RWPE2 (cell line): ENCODE measurements at regions not wholly inside any gene's neighbourhood (a gene's known extent, or its start where the extent isn't known, plus 50 kb on each side); places are given as distances from the start of the nearest gene placed in this dataset.

ENCODE experiments used
- ATAC-seq: fragments of 200-7000 bp; cut with Tn5 transposase; 3 replicates; pipeline ENCODE4 v1.9.1; 2021; ENCODE audit warnings: low read depth
- DNase-seq: peaks from one replicate; pipeline ENCODE4 v3.0.0-alpha.2; 2020; ENCODE audit warnings: low spot score
- H3K27ac ChIP-seq: fragments of 450-650 bp; 2 replicates; pipeline ENCODE4 v1.5.1; 2017; ENCODE audit warnings: mild to moderate bottlenecking; ENCODE audit not compliant: poor library complexity, severe bottlenecking
- H3K27me3 ChIP-seq: fragments of 250-450 bp; sonication (Bioruptor Pico); 2 replicates; pipeline ENCODE4 v1.5.1; 2021; ENCODE audit warnings: mild to moderate bottlenecking, moderate library complexity; ENCODE audit not compliant: insufficient read depth, poor library complexity, severe bottlenecking
- H3K36me3 ChIP-seq: fragments of 250-450 bp; sonication (Bioruptor Pico); 2 replicates; pipeline ENCODE4 v1.5.1; 2020; ENCODE audit warnings: low read depth, mild to moderate bottlenecking, moderate library complexity
- H3K4me1 ChIP-seq: fragments of 250-450 bp; sonication (Bioruptor Pico); 2 replicates; pipeline ENCODE4 v1.5.1; 2021; ENCODE audit warnings: mild to moderate bottlenecking, moderate library complexity; ENCODE audit not compliant: insufficient read depth, poor library complexity, severe bottlenecking
- H3K4me3 ChIP-seq: fragments of 250-450 bp; sonication (Bioruptor Pico); 2 replicates; pipeline ENCODE4 v1.5.1; 2021; ENCODE audit warnings: mild to moderate bottlenecking, moderate library complexity; ENCODE audit not compliant: severe bottlenecking
- H3K9me3 ChIP-seq: fragments of 250-450 bp; sonication (Bioruptor Pico); 2 replicates; pipeline ENCODE4 v1.5.1; 2021; ENCODE audit warnings: mild to moderate bottlenecking, moderate library complexity; ENCODE audit not compliant: severe bottlenecking
- TF ChIP-seq, protein P1 (sequence below): fragments of 450-650 bp; IDR thresholded peaks from one replicate; pipeline ENCODE4 v1.5.1; 2017; ENCODE audit warnings: mild to moderate bottlenecking, moderate library complexity; ENCODE audit not compliant: poor library complexity, severe bottlenecking

- TF ChIP-seq, protein P1, sequence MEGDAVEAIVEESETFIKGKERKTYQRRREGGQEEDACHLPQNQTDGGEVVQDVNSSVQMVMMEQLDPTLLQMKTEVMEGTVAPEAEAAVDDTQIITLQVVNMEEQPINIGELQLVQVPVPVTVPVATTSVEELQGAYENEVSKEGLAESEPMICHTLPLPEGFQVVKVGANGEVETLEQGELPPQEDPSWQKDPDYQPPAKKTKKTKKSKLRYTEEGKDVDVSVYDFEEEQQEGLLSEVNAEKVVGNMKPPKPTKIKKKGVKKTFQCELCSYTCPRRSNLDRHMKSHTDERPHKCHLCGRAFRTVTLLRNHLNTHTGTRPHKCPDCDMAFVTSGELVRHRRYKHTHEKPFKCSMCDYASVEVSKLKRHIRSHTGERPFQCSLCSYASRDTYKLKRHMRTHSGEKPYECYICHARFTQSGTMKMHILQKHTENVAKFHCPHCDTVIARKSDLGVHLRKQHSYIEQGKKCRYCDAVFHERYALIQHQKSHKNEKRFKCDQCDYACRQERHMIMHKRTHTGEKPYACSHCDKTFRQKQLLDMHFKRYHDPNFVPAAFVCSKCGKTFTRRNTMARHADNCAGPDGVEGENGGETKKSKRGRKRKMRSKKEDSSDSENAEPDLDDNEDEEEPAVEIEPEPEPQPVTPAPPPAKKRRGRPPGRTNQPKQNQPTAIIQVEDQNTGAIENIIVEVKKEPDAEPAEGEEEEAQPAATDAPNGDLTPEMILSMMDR = no peak
- Histone ChIP-seq H3K36me3 (no peaks in the 10 kb centered on the region), H3K4me3 (no peak overlapping the region), H3K4me1 (no peaks in the 10 kb centered on the region), H3K9me3 (peaks cover 2% of the 10 kb centered on the region), H3K27ac (no peak overlapping the region), H3K27me3 (no peaks in the 10 kb centered on the region)
- DNase-seq (no peak), ATAC-seq (no peak)
Observed at GRCh38 chr10:3613318-3613717, 171.7 kb downstream of the KLF6 start.

DNA sequence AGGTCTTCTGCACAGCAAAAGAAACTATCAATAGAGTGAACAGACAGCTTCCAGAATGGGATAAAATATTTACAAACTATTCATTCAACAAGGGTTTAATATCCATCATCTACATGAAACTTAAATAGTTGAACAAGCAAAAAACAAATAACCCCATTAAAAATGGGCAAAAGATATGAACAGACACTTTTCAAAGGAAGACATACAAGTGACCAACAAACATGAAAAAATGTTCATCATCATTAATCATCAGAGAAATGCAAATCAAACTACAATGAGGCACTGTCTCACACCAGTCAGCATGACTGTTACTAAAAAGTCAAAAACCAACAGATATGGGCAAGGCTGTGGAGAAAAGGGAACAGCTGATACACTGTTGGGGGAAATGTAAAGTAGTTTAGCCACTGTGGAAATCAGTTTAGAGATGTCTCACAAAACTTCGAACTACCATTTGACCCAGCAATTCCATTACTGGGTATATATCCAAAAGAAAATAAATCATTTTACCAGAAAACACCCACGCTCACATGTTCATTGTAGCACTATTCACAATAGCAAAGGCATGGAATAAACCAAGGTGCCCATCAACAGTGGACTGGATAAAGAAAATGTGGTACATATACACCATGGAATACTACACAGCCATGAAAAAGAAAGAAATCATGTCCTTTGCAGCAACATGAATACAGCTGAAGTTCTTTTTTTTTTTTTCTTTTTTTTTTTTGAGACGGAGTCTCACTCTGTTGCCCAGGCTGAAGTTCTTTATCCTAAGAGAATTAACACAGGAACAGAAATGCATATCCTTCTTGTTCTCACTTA, 172.6 kb downstream of the KLF6 start:
- Histone ChIP-seq H3K4me1 (no peaks in the 10 kb centered on the region), H3K27ac (no peak overlapping the region), H3K27me3 (no peaks in the 10 kb centered on the region), H3K4me3 (no peak overlapping the region), H3K9me3 (peaks cover 2% of the 10 kb centered on the region), H3K36me3 (no peaks in the 10 kb centered on the region)
- ATAC-seq (no peak), DNase-seq (no peak)
- TF ChIP-seq, protein P1 = no peak

- no peak for DNase-seq
Observed at GRCh38 chr10:3606309-3606708, 178.7 kb downstream of the KLF6 start.

DNA sequence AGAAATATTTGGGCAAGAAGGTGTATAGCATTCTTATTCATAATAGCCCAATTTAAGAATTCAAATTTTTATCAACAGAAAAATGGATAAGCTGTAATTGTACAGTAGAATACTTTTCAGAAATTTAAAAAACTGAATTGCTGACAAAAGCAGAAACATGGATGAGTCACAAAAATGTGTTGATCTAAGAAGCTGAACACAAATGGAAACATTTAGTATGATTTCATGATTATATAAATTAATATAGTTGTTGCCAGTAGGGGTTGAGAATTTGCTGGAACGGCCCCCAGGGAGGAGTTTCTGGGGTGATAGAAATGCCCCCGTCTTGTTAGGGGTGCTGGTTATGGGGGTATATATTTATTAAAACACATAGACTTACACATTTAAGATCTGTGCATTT, 179.1 kb downstream of the KLF6 start:
- TF ChIP-seq, protein P1 = no peak
- Histone ChIP-seq H3K27me3 (no peaks in the 10 kb centered on the region), H3K9me3 (peaks cover 2% of the 10 kb centered on the region), H3K4me1 (no peaks in the 10 kb centered on the region), H3K27ac (no peak overlapping the region), H3K36me3 (no peaks in the 10 kb centered on the region), H3K4me3 (no peak overlapping the region)
- ATAC-seq (no peak), DNase-seq (no peak)

More at GRCh38 chr10:3606309-3606708, 178.7 kb downstream of the KLF6 start:
- H3K4me3 ChIP-seq = no peak overlapping the region
- H3K36me3 ChIP-seq = no peaks in the 10 kb centered on the region
- TF ChIP-seq, protein P1 = no peak
- H3K27ac ChIP-seq = no peak overlapping the region
- H3K4me1 ChIP-seq = no peaks in the 10 kb centered on the region
- no peak for ATAC-seq
- no peaks in the 10 kb centered on the region for H3K27me3 ChIP-seq
- H3K9me3 ChIP-seq = peaks cover 2% of the 10 kb centered on the region

DNA sequence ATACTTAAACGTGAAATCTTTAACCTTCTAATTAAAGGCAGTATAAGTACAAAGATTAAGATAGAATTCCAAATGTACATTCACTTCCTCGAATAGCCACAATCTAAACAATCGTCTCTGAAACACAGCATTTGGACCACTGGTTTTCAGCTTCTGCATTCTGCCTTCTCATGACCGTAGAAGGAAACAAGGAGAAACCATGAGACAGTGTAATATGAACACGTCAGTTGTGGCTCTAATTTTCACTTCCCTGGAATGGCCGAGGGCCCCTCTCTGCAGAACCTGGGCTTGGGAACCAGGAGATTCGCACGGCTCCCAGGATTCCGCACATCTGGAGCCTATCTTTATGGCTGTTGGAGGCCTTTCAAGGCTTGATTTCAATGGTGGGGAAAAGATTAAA, 189.3 kb downstream of the KLF6 start:
- H3K4me3 ChIP-seq = no peak overlapping the region
- no peak for DNase-seq
- TF ChIP-seq, protein P1 = no peak
- H3K27ac ChIP-seq = no peak overlapping the region
- no peaks in the 10 kb centered on the region for H3K36me3 ChIP-seq
- H3K9me3 ChIP-seq = no peaks in the 10 kb centered on the region
- H3K27me3 ChIP-seq = no peaks in the 10 kb centered on the region
- no peaks in the 10 kb centered on the region for H3K4me1 ChIP-seq
- no peak for ATAC-seq
